Neural progenitor cell (in vitro differentiated cells): ENCODE measurements at regions not wholly inside any gene's neighbourhood (a gene's known extent, or its start where the extent isn't known, plus 50 kb on each side); places are given as distances from the start of the nearest gene placed in this dataset.
A peak's percentile ranks its signal among the peaks of the same experiment; 100 is the strongest.

Experiments
- DNase-seq: peaks from one replicate; pipeline ENCODE4 v3.0.0-alpha.2; 2016; ENCODE audit warnings: low spot score
- H2AFZ ChIP-seq: fragments of 200-600 bp; sonication (generic); replicated peaks from 2 replicates; pipeline ENCODE4 v1.6.1; 2016; ENCODE audit warnings: antibody characterized with exemption
- H3F3A ChIP-seq: fragments of 200-600 bp; sonication (generic); 2 replicates; pipeline ENCODE4 v1.6.1; 2016; ENCODE audit warnings: antibody characterized with exemption, low read depth
- H3K27ac ChIP-seq: fragments of 200-600 bp; sonication (generic); 2 replicates; pipeline ENCODE4 v1.5.1; 2016; ENCODE audit warnings: mild to moderate bottlenecking
- H3K27me3 ChIP-seq: fragments of 200-600 bp; sonication (generic); 2 replicates; pipeline ENCODE4 v1.6.1; 2016; ENCODE audit warnings: mild to moderate bottlenecking, moderate library complexity
- H3K36me3 ChIP-seq: fragments of 200-600 bp; sonication (generic); 2 replicates; pipeline ENCODE4 v1.5.1; 2016
- H3K4me1 ChIP-seq: fragments of 200-600 bp; sonication (generic); 2 replicates; pipeline ENCODE4 v1.6.1; 2016; ENCODE audit warnings: mixed run types
- H3K4me2 ChIP-seq: fragments of 200-600 bp; sonication (generic); 2 replicates; pipeline ENCODE4 v1.6.1; 2016
- H3K4me3 ChIP-seq: fragments of 200-600 bp; sonication (generic); 2 replicates; pipeline ENCODE4 v1.5.1; 2016
- H3K79me2 ChIP-seq: fragments of 200-600 bp; sonication (generic); 2 replicates; pipeline ENCODE4 v1.6.1; 2016; ENCODE audit warnings: low read depth
- H3K9ac ChIP-seq: fragments of 200-600 bp; sonication (generic); 2 replicates; pipeline ENCODE4 v1.6.1; 2016
- H3K9me3 ChIP-seq: fragments of 200-600 bp; sonication (generic); 2 replicates; pipeline ENCODE4 v1.5.1; 2016; ENCODE audit warnings: low read depth
- H4K20me1 ChIP-seq: fragments of 200-600 bp; sonication (generic); 2 replicates; pipeline ENCODE4 v1.6.1; 2016; ENCODE audit warnings: low read depth
- H3K27ac Mint-ChIP-seq: 3 replicates; pipeline ENCODE4 v1.8.0; 2021; ENCODE audit warnings: mixed read lengths
- H3K27me3 Mint-ChIP-seq: 2 replicates; pipeline ENCODE4 v1.8.0; 2022; ENCODE audit warnings: low read depth, mild to moderate bottlenecking, inconsistent platforms, moderate library complexity, mixed read lengths; ENCODE audit not compliant: insufficient read depth
- H3K36me3 Mint-ChIP-seq: 3 replicates; pipeline ENCODE4 v1.8.0; 2021; ENCODE audit warnings: mixed read lengths
- H3K4me1 Mint-ChIP-seq: 3 replicates; pipeline ENCODE4 v1.8.0; 2021; ENCODE audit warnings: mixed read lengths
- H3K4me3 Mint-ChIP-seq: 3 replicates; pipeline ENCODE4 v1.8.0; 2021; ENCODE audit warnings: mild to moderate bottlenecking, moderate library complexity, mixed read lengths
- H3K9me3 Mint-ChIP-seq: 3 replicates; pipeline ENCODE4 v1.8.0; 2020; ENCODE audit warnings: mixed read lengths
- EZH2 ChIP-seq: fragments of 200-600 bp; sonication (generic); IDR thresholded peaks from 2 replicates; pipeline ENCODE4 v1.6.1; 2017; ENCODE audit warnings: antibody characterized with exemption, mild to moderate bottlenecking, moderate library complexity
- EZH2phosphoT487 ChIP-seq: fragments of 200-600 bp; sonication (generic); IDR thresholded peaks from 2 replicates; pipeline ENCODE4 v1.6.1; 2017; ENCODE audit warnings: antibody characterized with exemption
- TF ChIP-seq, protein P1 (sequence below): fragments of 200-600 bp; sonication (generic); IDR thresholded peaks from 2 replicates; pipeline ENCODE4 v1.5.1; 2017; ENCODE audit warnings: antibody characterized with exemption, mild to moderate bottlenecking

DNA sequence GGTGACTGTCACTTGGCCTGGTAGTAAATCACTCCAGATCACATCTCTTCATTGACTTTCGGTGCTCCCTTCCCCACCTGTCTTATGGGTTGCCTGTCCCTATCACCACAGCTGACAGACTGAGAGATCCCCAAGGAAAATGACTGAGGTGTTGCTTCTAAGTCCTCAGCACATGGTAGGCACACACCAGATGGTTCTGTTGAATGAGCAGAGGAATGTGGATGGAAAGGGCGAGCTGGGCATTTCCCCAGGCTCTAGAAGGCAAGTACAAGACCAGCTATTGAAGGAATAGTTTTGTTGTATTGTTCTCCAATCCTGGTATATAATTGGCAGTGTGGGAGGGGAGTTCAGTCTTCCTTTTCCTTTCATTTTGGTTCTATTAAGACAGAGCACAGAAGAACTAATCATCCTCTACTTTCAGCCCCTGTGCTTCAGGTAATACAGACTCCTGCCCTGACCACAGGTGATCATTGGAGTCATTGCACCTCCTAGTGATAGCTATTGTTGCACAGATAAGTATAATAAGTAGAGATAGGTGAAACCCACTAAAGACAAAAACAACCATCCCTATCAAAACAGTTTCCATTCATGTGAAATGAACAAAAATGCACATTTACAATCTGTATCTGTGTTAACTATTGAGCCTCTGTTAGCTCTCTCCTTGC lies 158.6 kb downstream of the TRAM1L1 start:
- Histone ChIP-seq H3K4me1 (peaks cover 9% of the 10 kb centered on the region), H3K4me3 (no peak overlapping the region), H3K4me2 (no peak overlapping the region), H3K36me3 (no peaks in the 10 kb centered on the region), H3K9me3 (no peaks in the 10 kb centered on the region), H3K9ac (no peak overlapping the region), H3K27me3 (peaks cover 36% of the 10 kb centered on the region), H3K79me2 (no peaks in the 10 kb centered on the region), H3K27ac (no peak overlapping the region), H4K20me1 (no peaks in the 10 kb centered on the region), H3F3A (no peaks in the 10 kb centered on the region), H2AFZ (no peak overlapping the region)
- no peaks in the 10 kb centered on the region for H3K9me3 Mint-ChIP-seq
- peaks cover 10% of the 10 kb centered on the region for H3K4me1 Mint-ChIP-seq
- TF ChIP-seq EZH2 = no peak
- TF ChIP-seq EZH2phosphoT487 = no peak
- TF ChIP-seq, protein P1, sequence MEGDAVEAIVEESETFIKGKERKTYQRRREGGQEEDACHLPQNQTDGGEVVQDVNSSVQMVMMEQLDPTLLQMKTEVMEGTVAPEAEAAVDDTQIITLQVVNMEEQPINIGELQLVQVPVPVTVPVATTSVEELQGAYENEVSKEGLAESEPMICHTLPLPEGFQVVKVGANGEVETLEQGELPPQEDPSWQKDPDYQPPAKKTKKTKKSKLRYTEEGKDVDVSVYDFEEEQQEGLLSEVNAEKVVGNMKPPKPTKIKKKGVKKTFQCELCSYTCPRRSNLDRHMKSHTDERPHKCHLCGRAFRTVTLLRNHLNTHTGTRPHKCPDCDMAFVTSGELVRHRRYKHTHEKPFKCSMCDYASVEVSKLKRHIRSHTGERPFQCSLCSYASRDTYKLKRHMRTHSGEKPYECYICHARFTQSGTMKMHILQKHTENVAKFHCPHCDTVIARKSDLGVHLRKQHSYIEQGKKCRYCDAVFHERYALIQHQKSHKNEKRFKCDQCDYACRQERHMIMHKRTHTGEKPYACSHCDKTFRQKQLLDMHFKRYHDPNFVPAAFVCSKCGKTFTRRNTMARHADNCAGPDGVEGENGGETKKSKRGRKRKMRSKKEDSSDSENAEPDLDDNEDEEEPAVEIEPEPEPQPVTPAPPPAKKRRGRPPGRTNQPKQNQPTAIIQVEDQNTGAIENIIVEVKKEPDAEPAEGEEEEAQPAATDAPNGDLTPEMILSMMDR = no peak
- DNase-seq = no peak
- H3K27me3 Mint-ChIP-seq = no peaks in the 10 kb centered on the region
- peak overlapping the region; percentile 89 for H3K27ac Mint-ChIP-seq
- no peaks in the 10 kb centered on the region for H3K36me3 Mint-ChIP-seq
- peak overlapping the region; percentile 83 for H3K4me3 Mint-ChIP-seq

DNA sequence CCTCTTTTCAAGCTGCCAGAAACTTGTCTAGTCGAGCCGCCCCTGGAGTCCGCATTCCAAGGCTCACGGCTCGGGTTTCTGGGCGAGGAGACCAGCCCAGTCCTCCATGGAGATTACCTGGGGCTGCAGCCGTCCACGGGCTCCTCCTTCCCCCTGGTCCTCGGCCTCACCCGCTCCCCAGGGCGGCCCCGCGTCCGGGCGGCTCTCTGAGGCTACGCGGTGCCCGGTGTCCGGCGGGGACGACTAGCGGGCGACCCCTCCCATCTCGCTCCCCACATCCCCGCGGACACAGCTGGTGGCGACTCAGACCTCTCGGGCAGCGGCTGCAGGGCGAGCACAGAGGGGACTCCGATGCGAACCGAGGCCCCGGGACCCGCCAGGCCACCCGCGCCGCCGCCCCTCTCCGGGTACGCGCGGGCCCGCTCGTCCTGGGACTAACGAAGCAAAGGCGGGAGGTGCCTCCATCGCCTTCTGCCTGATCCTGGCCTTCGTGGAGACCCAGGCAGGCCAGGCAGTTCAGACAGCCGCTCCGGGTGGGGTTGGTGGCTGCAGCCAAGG lies 159.4 kb downstream of the TRAM1L1 start:
- Mint-ChIP-seq H3K9me3 (peaks cover 7% of the 10 kb centered on the region), H3K4me1 (peaks cover 10% of the 10 kb centered on the region), H3K27ac (no peak overlapping the region), H3K27me3 (no peaks in the 10 kb centered on the region), H3K36me3 (no peaks in the 10 kb centered on the region), H3K4me3 (peak overlapping the region; percentile 83)
- no peaks in the 10 kb centered on the region for H4K20me1 ChIP-seq
- peak overlapping the region; percentile 89 for H3K4me2 ChIP-seq
- peak; percentile 84 for DNase-seq
- H3K4me1 ChIP-seq = peaks cover 9% of the 10 kb centered on the region
- no peaks in the 10 kb centered on the region for H3K36me3 ChIP-seq
- peaks cover 36% of the 10 kb centered on the region for H3K27me3 ChIP-seq
- peak overlapping the region; percentile 97 for H2AFZ ChIP-seq
- peak overlapping the region; percentile 73 for H3K4me3 ChIP-seq
- TF ChIP-seq EZH2phosphoT487 = peak; percentile 6
- TF ChIP-seq EZH2 = peak; percentile 38
- TF ChIP-seq, protein P1 = no peak
- H3K79me2 ChIP-seq = no peaks in the 10 kb centered on the region
- no peak overlapping the region for H3K9ac ChIP-seq
- no peaks in the 10 kb centered on the region for H3K9me3 ChIP-seq
- H3K27ac ChIP-seq = no peak overlapping the region
- no peaks in the 10 kb centered on the region for H3F3A ChIP-seq

DNA sequence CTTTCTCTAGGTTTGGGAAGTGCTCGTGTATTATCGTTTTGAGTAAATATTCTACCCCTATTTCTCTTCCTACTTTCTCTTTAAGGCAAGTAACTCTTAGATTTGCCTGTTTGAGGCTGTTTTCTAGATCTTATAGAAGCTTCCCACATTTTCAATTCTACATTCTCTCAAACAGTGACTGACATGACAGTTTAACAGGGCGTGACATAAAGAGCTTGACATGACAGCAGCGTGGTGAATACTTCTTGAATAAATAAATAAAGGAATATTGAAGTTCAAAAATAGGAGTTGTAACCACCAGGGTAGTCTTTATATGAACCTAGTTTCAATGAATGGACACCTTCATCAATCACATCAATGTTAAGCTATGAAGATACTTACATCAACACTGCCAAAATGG lies 162.0 kb downstream of the TRAM1L1 start:
- H3K36me3 Mint-ChIP-seq = no peaks in the 10 kb centered on the region
- no peak overlapping the region for H3K4me3 ChIP-seq
- no peak overlapping the region for H3K4me3 Mint-ChIP-seq
- H4K20me1 ChIP-seq = no peaks in the 10 kb centered on the region
- no peaks in the 10 kb centered on the region for H3K79me2 ChIP-seq
- H3K27me3 ChIP-seq = peaks cover 36% of the 10 kb centered on the region
- peaks cover 9% of the 10 kb centered on the region for H3K9me3 Mint-ChIP-seq
- H3K4me1 Mint-ChIP-seq = peaks cover 10% of the 10 kb centered on the region
- no peak overlapping the region for H3K9ac ChIP-seq
- no peak overlapping the region for H3K4me2 ChIP-seq
- TF ChIP-seq, protein P1 = no peak
- TF ChIP-seq EZH2phosphoT487 = no peak
- no peak for TF ChIP-seq EZH2
- no peak overlapping the region for H2AFZ ChIP-seq
- H3K9me3 ChIP-seq = no peaks in the 10 kb centered on the region
- H3F3A ChIP-seq = no peaks in the 10 kb centered on the region
- no peaks in the 10 kb centered on the region for H3K36me3 ChIP-seq
- H3K27me3 Mint-ChIP-seq = no peaks in the 10 kb centered on the region
- H3K27ac Mint-ChIP-seq = no peak overlapping the region
- no peak overlapping the region for H3K27ac ChIP-seq
- H3K4me1 ChIP-seq = peaks cover 9% of the 10 kb centered on the region
- no peak for DNase-seq
